OCI-LY7 (cell line): ENCODE measurements at regions not wholly inside any gene's neighbourhood (a gene's known extent, or its start where the extent isn't known, plus 50 kb on each side); places are given as distances from the start of the nearest gene placed in this dataset.

ENCODE experiments used
- CTCF ChIP-seq: fragments of 200-600 bp; sonication (generic); conservative IDR thresholded peaks from 2 replicates; pipeline ENCODE4 v1.5.1; 2014; ENCODE audit warnings: mild to moderate bottlenecking, antibody characterized with exemption, low read length, moderate library complexity, mixed read lengths
- EZH2phosphoT487 ChIP-seq: fragments of 200-600 bp; sonication (generic); IDR thresholded peaks from 2 replicates; pipeline ENCODE4 v1.6.1; 2018; ENCODE audit warnings: low read depth, borderline replicate concordance, mild to moderate bottlenecking, mixed run types, antibody characterized with exemption, low read length, moderate library complexity, mixed read lengths

DNA sequence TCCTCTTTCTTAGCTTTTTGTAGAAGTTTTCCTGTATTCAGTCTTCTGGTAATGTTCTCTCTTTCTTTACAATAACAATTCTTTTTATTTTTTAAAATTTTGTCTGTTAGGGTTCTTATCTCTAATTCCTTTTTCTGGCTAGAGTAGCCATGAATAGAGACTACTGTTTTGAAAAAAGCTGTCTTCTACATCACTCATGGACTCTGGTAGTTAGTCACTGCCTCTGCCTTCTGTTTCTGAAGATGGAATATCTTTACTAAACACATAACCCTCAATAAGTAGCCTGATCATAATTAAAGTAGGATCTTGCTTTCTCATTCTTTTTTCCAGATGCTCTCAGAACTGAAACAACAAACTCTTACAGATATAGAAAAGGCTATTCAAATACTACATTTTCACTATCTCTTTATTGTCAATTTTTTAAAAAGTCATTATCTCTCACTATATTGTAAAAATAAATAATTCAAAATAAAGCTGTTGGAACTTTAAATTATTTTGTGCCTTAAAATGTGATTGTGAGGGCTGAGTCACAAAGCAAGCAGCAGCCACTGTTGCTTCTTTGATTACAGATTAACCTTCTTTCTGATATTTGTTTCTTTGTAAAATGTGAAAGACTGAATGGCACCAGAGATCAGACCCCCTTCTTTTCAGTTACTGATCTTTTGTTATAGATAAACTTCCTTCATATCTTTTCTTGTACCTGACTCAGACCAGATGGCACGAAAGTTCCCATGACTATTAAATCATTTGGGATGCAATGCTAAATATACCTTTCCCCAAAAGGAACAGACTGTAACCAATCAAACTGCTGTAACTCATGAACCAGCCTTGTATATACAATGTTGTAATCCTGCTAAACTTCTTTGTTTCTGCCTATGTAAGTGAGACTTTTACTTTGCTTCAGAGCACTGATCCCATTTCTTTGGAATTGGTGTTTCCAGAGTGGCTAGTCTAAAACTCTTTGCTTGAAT lies 1159.5 kb downstream of the IGSF11 start:
- TF ChIP-seq CTCF (no peak), EZH2phosphoT487 (no peak)
